GM21515 (cell line): ENCODE measurements at regions not wholly inside any gene's neighbourhood (a gene's known extent, or its start where the extent isn't known, plus 50 kb on each side); places are given as distances from the start of the nearest gene placed in this dataset.
"Not testable (repeated sequence)": the region's sequence is repeated elsewhere in the genome, so short reads cannot be mapped to it uniquely, and the experiment has no call there.

Experiments used
- ATAC-seq: cut with Tn5 transposase; IDR thresholded peaks from one replicate; pipeline ENCODE4 v1.9.1; 2021; ENCODE audit not compliant: unreplicated experiment

DNA sequence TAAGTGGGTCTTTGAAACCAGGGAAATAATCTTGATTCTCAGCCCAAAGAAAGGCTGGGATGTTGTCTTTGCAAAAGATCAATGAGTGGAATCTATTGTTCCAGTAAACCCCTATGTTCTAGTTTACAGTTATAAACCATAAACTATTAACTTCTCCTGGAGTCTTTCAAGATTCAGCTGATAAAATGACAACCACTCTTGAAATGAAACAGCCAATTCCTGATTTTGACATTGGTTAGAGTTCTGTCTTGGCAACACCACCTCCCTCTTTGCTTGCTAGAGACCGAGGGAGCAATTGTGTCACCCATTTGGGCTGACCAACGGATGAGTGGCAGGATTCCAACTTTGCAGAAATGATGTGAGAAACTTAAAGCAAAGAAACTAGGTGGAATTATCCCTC, 746.9 kb downstream of the SLC4A3 start:
- no peak for ATAC-seq

DNA sequence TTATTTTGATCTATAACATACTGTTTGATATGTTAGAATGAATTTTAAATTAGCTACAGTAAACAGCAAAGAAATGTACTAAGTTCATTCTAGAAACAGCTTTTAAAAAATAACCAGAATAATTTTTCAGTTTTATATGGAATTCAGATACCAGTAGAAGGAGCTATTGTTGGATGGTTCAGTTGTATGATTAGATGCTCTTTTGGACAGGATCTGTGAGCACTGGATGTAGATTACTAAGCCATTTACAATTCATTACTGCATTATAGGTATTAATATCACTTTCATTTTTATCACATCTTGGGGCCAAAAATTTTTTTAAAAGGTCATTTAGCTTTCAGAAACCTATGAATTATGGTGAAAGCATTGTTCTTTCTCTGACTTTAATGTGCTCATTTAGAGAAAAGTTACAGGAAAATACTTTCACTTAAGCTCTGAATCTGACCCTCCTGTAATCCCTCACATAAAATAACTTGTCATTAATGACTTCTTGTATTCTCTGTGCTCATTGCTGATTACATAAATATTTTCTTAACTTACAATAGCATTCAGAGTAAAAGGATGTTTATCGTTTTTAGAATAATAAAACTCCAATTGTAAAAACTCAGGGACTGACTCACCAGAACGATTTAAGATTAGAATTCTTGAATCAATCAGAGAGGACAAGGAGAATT, 750.2 kb downstream of the SLC4A3 start:
- no peak for ATAC-seq

DNA sequence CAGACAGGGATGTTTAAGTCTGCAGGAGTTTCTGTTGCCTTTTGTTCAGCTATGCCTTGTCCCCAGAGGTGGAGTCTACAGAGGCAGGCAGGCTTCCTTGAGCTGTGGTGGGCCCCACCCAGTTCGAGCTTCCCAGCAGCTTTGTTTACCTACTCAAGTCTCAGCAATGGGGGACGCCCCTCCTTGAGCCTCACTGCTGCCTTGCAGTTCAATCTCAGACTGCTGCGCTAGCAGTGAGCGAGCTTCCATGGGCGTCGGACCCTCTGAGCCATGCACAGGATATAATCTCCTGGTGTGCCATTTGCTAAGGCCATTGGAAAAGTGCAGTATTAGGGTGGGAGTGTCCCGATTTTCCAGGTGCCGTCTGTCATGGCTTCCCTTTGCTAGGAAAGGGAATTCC, 760.3 kb downstream of the SLC4A3 start:
- ATAC-seq = not testable (repeated sequence)

DNA sequence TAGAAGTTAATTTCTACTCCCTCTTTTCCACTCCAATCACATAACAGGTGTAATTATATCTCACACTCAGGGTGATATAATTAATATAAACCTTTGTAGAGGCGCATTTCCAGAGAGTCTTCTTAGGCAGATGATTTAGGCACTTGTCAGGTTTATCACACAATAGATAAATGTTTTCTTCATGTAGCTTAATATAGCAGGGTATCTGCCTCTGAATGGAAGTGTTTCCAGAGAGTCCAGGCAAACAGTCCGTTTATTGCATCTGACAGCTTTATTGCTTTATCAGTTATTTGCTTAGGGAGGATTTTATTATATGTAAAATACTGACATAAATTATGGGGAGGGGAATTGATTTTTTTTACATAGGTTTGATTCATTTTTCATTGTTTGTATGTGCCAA, 766.3 kb downstream of the SLC4A3 start:
- no peak for ATAC-seq

DNA sequence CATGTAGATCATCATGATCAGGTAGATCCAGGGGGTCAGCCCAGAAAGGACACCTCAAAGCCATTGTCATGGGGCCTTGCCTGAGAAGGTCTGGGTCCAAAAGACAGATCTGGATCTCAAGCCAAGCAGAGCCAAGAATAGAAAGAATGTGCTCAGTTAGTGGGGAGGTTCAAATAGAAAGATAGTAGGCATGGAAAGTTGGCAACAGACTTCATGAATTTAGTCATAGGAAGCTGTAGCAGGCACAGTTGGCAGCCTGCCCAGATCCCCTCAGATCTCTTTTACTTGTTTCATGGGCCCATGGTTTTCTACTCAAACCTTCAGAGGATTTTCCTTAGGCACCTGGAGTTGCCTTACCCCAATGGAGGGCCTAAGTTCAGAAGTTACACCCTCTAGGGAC, 767.0 kb downstream of the SLC4A3 start:
- no peak for ATAC-seq

DNA sequence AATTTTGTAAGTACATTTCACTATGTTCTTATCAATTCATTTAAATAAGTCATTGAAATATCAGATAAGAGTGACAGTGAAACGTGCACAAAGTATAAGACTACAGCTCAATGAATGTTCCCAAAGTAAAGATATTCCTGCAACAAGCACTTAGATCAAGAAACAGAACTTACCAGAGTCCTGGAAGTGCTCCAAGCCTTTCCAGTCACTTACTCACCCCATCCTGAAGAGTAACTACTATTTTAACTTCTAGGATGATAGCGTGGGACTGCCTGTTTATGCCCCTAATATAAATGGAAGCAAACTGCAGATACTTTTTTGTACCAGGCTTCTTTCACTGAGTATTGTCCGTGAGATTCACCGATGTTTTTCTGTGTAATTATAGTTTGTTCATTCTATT, 768.9 kb downstream of the SLC4A3 start:
- no peak for ATAC-seq

DNA sequence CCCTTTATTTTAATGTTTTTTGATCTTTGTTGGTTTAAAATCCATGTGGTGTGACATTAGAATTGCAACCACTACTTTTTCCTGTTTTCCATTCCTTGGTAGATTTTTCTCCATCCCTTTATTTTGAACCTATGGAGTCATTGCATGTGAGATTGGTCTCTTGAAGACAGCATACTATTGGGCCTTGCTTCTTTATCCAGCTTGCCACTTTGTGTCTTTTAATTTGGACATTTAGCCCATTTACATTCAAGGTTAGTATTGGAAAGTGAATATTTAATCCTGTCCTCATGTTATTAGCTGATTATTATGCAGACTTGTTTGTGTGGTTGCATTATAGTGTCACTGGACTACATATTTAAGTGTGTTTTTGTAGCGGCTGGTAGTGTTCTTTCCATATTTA, 782.9 kb downstream of the SLC4A3 start:
- no peak for ATAC-seq

DNA sequence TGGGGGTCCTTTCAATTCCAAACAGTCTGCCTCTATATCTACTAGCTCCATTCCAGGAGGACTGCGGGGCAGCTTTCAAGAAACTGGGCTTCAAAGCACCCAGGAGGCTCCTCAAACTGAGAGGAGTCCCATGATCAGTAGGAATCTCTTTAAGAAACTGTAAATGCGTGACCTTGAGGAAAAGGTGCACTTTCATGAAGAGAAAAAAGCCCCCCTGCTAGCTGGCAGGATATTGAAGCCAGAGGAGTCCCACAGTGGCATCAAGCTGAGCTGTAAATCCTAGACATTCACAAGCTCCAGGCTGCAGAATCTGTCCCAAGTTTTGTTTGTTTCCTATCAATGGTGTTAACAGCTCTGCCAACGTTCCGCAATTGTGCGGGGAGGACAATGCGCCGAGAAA, 790.1 kb downstream of the SLC4A3 start:
- no peak for ATAC-seq

DNA sequence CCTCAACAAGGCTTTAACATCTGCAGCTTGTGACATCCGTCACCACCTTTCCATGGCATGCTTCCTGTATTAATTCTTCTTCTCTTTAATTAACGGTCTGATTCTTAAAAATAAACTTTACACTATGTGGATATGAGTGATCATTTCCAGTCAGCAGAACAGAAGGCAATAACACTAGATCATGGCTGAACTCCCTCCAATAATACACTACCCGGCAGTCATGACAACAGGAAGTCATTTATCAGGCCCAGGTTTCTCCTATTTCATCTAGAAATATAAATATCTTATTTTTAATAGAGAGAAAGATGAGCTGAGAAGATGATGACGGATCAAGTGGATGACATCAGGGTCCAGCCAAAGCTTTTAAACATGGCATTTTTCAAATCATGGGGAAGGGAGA, 792.2 kb downstream of the SLC4A3 start:
- ATAC-seq = no peak

DNA sequence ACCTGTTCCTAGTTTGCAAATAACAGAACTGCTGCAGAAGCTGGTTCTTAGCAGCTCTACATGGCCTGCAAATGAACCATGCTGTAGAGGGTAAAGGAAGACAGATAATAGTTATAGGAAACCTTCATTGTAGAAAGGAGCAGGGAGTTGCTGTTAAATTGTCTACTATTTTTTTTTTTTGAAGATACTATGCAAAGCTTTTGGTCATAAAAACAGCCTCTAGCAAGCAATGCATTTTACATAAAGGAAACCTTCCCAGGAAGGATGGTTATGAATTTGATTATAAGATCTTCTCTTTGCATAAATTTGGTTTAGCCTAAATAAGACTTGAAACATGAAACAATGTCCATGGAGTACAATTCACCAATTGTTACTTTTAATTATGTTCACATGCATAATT, 793.4 kb downstream of the SLC4A3 start:
- ATAC-seq = no peak

DNA sequence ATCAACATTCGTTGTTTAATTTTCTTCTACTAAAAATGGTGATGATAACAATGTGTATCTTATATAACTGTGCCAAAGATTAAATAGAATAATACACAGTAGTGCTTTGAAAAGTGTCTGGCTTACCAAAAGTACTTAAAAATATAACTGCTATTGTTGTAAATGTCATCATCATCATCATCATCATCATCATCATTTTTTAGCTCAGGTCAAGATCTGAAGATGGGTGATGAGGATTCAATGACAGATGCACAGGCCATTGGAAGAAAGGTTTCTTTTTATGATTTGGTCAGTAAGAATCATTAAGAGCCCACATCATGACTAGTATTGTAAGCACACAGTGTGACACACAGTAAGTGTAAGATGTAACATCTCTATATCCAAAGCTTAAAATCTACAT, 795.2 kb downstream of the SLC4A3 start:
- no peak for ATAC-seq

DNA sequence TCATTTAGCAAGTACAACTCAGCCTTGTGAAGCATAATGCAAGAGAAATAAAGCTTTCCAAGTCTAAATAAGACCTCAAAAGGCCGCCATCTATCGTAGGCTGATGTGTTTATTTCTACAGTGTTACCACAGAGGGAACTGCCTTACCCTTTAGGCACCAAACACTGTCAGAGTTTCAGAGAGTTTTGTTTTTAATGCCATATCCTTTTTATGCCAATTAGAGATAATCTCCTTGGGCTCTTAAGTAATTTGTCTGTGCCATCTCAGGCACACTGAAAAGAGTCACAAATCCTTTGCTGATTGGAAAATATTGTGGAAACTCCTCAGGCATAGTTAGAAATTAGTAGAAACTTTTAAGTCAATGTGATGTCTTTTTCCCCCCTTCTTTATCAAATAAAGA, 797.1 kb downstream of the SLC4A3 start:
- ATAC-seq = no peak

DNA sequence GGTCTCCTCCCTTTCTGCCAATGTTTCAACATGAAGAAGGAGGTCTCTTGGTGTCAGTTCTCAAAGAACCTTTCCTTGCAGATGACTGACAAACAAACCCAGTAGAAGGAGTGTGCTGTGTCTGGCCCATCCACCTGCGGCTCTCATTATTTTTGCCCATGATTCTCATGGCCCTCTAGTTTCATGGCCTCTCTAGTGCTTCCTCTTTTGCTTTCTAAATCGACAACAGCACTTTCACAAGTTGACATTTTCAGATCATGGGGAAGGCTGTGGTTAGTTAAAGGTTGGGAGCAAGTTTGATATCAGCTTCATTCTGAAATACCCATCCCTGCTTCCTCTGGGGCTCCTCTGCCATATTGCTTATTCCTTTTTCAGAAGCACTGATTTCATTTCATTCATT, 805.2 kb downstream of the SLC4A3 start:
- peak; percentile 82 for ATAC-seq

DNA sequence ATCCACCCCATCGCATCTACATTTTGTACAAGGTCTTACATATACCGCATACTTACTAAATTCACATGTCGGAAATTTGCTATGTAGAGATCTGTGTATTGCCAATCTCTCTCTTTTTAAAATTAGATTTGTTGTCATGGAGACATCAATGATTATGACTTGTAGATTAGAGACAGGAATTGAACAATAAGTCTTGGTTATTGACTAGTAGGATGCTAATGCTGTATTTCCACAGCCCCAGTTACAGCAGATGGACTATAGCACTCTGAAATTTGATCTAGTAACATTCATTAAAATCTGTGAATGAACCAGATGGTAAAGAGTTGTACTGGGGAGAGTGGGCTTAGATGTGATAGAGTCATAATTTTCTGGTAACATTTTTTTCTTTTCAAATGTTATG, 805.7 kb downstream of the SLC4A3 start:
- no peak for ATAC-seq

DNA sequence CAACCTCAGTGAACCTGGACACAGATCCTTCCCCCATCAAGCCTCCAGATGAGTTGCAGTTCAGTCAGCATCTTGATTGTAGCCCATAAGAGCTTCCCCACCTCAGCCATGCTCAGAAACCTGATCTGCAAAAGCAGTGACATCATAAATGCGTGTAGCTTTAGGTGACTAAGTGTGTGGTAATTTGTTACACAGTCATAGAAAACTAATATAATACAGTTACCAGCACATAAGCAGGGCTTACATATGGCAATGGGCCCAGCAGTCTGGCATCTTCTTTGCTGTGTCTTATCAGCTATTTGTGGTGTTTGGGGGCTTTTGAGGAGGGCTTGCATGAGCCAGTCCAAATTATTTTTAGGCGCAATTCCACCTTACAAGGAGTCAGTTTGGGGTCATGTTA, 807.0 kb downstream of the SLC4A3 start:
- no peak for ATAC-seq

DNA sequence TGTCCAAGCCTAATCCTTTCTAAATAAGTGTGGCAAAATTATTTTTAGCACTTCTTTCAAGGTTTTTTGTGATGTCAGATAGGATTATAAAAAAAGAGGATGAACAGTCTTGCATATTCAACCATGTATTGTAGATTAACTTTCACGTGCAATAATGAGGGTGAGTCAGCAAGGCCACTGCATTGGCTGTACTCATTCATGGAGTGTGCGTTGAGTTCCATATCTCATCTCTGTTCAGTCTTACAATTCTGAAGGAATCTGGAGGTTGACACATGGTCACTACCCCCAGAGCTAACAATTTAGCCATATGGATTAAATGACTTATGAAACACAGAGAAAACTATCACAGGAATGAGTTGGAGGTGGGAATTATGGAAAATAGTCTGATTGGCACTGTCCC, 810.5 kb downstream of the SLC4A3 start:
- no peak for ATAC-seq

DNA sequence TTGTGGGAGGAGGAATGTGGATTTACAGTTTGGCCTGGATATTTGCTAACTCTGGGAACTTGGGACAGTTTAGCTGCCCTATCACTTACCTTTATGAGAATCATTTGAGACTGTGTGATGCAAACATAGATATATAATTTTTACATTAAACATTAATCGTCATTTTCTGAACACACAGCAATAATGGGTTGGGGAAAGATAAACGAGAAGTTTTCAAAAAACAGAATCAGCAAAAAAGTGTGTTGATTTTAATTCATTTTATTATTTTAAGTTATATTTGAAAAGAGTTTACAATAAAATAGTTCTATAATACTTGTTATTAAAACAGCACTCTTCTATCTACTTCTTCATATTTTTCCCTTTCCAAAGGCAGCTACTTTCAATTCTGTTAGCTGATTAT, 813.3 kb downstream of the SLC4A3 start:
- ATAC-seq = no peak

DNA sequence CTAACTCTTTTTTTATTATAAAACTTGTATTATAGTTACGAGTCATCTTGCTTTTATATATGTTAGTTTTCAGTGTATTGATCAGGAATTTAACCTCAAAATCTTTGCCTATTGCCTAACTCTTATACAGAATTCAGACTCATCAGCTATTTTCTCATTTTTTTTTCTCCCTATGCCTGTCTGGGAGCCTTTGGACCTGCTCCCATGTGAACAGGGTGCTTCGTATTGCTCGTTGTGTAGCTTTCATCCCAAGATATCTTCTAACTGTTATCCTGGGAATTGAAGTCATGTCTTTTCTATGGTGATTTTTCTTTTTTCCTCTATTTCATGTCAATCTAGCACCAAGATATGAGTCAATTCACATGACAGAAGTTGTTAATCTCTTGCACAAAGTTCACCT, 814.0 kb downstream of the SLC4A3 start:
- no peak for ATAC-seq

DNA sequence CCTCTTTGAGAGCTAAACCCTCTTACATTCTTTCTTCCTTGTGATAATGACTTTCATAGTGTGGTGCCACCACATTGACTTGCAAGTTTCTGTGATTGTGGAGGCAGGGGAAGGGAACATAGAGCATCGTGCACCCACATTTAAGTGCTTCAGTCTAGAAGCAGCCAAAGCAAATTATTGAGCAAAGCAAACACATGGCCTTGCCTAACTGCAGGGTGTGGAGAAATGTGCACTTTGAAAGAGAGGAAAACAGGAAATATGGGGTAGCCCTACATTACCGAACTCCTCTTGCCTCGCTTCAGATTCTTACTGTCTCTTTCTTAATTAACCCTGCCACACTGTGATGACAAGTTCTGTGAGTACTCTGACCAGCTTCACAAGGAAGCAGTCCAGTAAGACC, 814.6 kb downstream of the SLC4A3 start:
- ATAC-seq = no peak

DNA sequence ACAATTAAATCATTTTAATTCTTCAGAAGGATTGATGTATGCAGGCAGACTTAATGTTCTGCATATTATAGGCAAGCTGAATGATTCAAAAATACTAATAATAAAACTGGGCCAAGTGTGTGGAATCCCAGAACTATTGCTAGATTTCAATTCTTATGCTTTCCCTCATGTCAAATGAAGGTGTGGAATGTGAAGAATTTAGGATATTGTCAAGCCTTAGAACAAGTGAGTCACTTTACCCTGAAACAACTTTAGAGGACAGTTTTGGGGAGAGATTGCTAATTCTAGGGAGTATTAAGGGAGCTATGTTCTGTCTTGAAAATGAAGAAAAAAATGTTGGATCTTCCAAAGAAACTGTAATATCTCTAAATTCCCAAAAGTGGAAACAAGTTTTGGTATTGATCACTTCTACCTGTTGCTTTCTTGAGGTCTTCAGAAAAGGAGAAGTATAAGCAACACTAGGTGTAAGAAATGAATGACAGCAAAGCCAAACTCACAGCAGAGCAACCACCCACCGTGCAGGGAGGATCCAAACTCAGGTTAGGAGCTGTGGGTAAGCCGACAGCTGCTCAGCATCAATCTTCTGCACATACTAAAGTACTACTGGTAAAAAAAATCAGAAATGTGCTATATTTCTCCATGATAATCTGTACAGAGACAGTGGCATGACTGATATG, 818.1 kb downstream of the SLC4A3 start:
- ATAC-seq = no peak

DNA sequence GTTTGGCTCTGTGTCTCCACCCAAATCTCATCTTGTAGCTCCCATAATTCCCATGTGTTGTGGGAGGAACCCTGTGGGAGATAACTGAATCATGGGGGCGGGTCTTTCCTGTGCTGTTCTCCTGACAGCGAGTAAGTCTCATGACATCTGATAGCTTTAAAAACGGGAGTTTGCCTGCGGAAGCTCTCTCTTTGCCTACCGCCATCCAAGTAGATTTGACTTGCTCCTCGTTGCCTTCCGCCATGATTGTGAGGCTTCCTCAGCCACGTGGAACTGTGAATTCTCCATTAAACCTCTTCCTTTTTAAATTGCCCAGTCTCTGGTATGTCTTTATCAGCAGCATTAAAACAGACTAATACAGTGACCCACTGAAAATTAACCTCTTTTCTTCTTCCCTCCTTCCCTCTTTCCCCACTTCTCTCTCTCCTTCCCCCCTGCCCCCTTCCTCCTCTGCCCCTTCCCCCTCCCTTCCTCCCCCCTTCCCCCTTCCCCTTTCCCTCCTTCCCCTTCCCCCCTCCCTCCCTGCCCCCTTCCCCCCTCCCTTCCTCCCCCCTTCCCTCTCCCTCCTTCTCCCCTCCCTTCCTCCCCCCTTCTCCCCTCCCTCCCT, 818.8 kb downstream of the SLC4A3 start:
- ATAC-seq = no peak

DNA sequence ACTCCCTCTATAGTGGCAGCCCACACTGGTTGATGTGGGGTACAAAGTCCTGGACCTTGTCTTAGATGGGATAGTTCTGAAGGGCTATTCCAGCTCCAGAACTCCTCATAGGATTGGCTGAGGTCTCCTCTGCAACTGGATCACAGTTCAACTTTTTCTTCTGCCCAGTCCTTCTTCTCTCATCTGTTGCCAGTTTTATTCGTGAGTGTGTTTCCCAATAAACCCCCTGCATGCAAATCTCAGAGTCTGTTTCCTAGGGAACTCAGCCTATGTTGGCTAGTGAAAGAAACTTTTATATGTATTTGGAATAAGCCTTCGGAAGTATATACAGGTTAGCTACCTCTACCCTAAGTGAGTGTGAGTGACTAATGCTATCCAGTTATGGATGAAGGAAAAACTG, 823.4 kb downstream of the SLC4A3 start:
- no peak for ATAC-seq

DNA sequence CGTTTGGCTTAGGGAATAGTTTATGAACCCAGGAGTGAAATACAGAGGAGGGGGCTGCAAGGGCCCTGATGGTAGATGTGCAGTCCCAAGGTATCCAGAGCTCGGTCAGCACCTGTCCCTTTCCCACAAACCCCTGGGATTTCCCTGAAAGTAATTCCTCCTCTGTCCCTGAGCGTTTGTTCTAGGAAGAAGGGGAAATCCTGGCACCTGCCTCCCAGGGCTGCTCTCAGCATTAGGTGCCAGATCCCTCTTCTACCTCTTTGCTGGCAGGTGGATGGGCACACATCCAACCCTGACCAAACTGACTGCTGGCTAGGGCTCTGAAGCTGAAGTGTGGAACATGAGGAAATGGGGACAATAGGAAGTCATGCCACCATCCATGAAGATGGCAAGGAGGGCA, 824.0 kb downstream of the SLC4A3 start:
- no peak for ATAC-seq
